ENCODE measurements at regions not wholly inside any gene's neighbourhood (a gene's known extent, or its start where the extent isn't known, plus 50 kb on each side); places are given as distances from the start of the nearest gene placed in this dataset.

GRCh38 chrX:79588233-79588632 is 221.1 kb upstream of the ITM2A start:
- H3K9me3 ChIP-seq: peaks cover 0 to 5% (median 0%) of the 10 kb centered on the region in 8 donors
- TF ChIP-seq POLR2A (IDR thresholded peaks at IDR 0.05): no peak
- no peak for TF ChIP-seq POLR2AphosphoS5 (IDR thresholded peaks at IDR 0.05)
- no peaks in the 10 kb centered on the region for H3K4me1 ChIP-seq
- H3K4me3 ChIP-seq: no peak overlapping the region
- H3K27ac ChIP-seq: no peak overlapping the region
- intact Hi-C loops (cut with DNase I; ENCODE audit: low total_unique reads): no loop called here
- no peaks in the 10 kb centered on the region for H3K36me3 ChIP-seq
- DNase-seq: no peak
- peaks cover 0 to 12% (median 0%) of the 10 kb centered on the region in 7 donors for H3K27me3 ChIP-seq (replicated peaks in 1 of 7)

GRCh38 chrX:79573760-79574159 is 206.6 kb upstream of the ITM2A start:
- DNase-seq: no peak
- peaks cover 0 to 8% (median 0%) of the 10 kb centered on the region in 7 donors for H3K27me3 ChIP-seq (replicated peaks in 1 of 7)
- 27 to 62% (median 39%) methylated on average over 1 of the region's 1 CpG for WGBS, 5 donors
- peaks cover 0 to 6% (median 0%) of the 10 kb centered on the region in 8 donors for H3K9me3 ChIP-seq
- H3K4me1 ChIP-seq: no peaks in the 10 kb centered on the region
- H3K27ac ChIP-seq: no peak overlapping the region
- intact Hi-C loops (cut with DNase I; ENCODE audit: low total_unique reads): no loop called here
- TF ChIP-seq POLR2AphosphoS5 (IDR thresholded peaks at IDR 0.05): no peak
- TF ChIP-seq CTCF (IDR thresholded peaks at IDR 0.05 in 8 of 11, conservative IDR thresholded peaks at IDR 0.05 in 3 of 11): no peak
- TF ChIP-seq POLR2A (IDR thresholded peaks at IDR 0.05): no peak
- H3K36me3 ChIP-seq: no peaks in the 10 kb centered on the region
- no peak overlapping the region for H3K4me3 ChIP-seq

GRCh38 chrX:79572566-79572965 is 205.4 kb upstream of the ITM2A start:
- no peaks in the 10 kb centered on the region for H3K4me1 ChIP-seq
- intact Hi-C loops (cut with DNase I; ENCODE audit: low total_unique reads): no loop called here
- DNase-seq: no peak
- peaks cover 0 to 13% (median 4%) of the 10 kb centered on the region in 8 donors for H3K9me3 ChIP-seq
- no peak overlapping the region for H3K4me3 ChIP-seq
- WGBS, 5 donors: 55 to 75% (median 69%) methylated on average over 6 of the region's 6 CpGs
- no peak overlapping the region for H3K27ac ChIP-seq
- no peaks in the 10 kb centered on the region for H3K36me3 ChIP-seq
- TF ChIP-seq POLR2A (IDR thresholded peaks at IDR 0.05) (no peak), POLR2AphosphoS5 (IDR thresholded peaks at IDR 0.05) (no peak), CTCF (IDR thresholded peaks at IDR 0.05 in 8 of 11, conservative IDR thresholded peaks at IDR 0.05 in 3 of 11) (no peak)
- peaks cover 0 to 8% (median 0%) of the 10 kb centered on the region in 7 donors for H3K27me3 ChIP-seq (replicated peaks in 1 of 7)

- peak; percentile 48 for DNase-seq
- intact Hi-C loops (cut with DNase I; ENCODE audit: low total_unique reads): no loop called here
- H3K36me3 ChIP-seq: no peaks in the 10 kb centered on the region
- H3K27me3 ChIP-seq (replicated peaks in 1 of 7): peaks cover 0 to 8% (median 0%) of the 10 kb centered on the region in 7 donors
- no peak overlapping the region for H3K4me3 ChIP-seq
- H3K4me1 ChIP-seq: no peaks in the 10 kb centered on the region
- TF ChIP-seq POLR2AphosphoS5 (IDR thresholded peaks at IDR 0.05) (no peak), POLR2A (IDR thresholded peaks at IDR 0.05) (no peak), CTCF (IDR thresholded peaks at IDR 0.05 in 8 of 11, conservative IDR thresholded peaks at IDR 0.05 in 3 of 11) (no peak)
- H3K9me3 ChIP-seq: peaks cover 0 to 13% (median 4%) of the 10 kb centered on the region in 8 donors
- no peak overlapping the region for H3K27ac ChIP-seq
- WGBS, 5 donors: 57 to 84% (median 74%) methylated on average over 1 to 8 of the region's 8 CpGs
Measured at GRCh38 chrX:79570524-79571240, 203.5 kb upstream of the ITM2A start.
